NCI-H446 (cell line): ENCODE measurements at regions not wholly inside any gene's neighbourhood (a gene's known extent, or its start where the extent isn't known, plus 50 kb on each side); places are given as distances from the start of the nearest gene placed in this dataset.
"Not testable (repeated sequence)": the region's sequence is repeated elsewhere in the genome, so short reads cannot be mapped to it uniquely, and the experiment has no call there.

ENCODE experiments used
- DNase-seq, 2 experiments: peaks; one replicate each; lab custom pipeline; 2025; lab: John Stamatoyannopoulos, UW

DNA sequence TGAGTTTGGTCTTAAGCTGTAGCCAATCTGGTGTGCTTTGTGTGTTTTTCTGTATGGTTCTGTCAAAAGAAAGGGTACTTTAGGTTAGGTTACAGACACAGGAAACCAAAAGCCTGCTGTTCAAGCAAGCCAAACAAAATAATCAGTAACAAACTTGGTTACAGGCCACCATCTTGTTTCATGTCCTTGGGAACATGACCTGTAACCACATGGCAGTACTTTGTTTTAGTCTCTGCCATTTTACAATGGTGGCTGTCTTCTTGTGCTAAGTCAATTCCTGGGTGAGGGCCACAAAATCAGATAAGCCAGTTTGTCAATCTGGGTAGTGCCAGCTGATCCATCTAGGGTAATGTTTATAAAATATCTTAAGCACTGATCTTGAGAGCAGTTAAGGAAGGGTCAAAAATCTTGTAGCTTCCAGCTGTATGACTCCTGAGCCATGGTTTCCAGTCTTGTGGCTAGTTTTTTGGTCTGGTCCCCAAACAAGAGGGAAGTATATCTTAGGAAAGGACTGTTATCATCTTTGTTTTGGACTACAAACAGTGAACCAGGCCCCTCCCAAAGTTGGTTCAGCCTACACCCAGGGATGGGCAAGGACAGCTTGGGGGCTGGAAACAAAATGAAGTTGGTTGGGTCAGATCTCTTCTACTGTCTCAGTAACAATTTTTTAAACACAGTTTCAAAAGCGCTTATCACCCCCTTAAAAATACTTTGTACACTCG is 90.0 kb downstream of the IGLL5 start:
- DNase-seq, result no peak

DNA sequence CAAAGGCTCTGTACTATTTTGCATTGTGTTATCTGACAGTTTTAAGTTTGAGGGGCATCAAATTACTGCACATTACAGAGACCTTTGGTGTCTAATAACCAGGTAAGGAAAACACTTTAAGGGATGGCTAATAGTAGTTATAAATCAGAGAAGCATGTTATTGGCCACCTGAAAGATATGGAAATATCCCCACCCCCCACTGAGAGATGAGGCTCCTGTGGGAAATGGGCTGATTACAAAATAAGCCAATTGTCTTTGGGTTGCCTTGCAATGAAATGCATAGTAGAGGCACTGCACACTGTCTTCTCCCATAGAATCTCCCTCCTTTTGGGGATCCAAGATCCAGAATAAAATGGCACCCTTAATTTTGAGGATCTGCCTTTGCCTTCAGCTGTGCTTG is 91.0 kb downstream of the IGLL5 start:
- DNase-seq, result no peak

DNA sequence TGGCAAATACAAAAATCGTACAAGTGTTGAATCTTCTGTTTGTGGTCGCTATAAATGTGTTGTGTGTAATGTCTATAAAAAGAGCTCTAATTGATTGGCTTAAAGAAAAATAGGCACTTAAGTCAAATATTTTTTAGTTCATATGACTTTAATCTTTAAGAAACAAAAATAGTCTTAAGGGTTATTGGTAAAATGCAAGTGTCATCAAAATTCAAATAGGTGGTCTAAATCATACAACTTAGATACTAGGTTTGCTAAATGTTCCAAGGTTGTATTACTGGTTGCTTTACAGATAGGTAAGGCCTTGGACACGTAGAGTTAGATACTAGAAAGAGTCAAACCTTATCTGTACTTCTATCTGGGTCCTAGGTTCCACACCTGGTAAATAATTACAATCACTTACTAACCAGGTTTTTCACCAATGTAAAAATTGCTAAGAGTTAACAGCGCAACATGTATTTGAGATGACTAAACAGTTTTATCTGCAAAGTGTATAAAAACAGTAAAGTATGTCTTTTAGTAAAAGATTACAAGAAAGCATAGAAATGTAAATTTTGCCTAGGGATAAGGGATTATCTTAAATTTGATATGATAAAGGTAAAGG is 91.1 kb upstream of the GNAZ start:
- no peak for DNase-seq

DNA sequence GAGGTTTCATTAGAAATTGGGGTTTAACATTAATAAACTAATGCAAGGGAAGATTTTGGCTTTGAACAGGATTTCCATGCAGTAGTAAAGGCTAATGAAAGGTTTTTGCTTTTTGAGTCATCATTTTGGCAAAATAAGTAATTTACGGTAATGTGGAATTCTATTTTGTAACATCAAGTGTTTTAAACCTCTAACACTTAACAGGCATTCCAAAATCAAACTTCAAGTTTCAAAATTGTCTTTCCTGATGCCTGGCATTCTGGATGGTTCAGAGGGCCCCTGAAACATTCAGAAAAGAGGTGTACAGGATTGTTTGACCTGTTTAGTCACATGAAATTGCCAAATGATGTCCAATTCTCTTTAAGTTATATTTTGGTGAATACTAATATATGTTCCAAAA is 90.4 kb upstream of the GNAZ start:
- DNase-seq, result no peak

DNA sequence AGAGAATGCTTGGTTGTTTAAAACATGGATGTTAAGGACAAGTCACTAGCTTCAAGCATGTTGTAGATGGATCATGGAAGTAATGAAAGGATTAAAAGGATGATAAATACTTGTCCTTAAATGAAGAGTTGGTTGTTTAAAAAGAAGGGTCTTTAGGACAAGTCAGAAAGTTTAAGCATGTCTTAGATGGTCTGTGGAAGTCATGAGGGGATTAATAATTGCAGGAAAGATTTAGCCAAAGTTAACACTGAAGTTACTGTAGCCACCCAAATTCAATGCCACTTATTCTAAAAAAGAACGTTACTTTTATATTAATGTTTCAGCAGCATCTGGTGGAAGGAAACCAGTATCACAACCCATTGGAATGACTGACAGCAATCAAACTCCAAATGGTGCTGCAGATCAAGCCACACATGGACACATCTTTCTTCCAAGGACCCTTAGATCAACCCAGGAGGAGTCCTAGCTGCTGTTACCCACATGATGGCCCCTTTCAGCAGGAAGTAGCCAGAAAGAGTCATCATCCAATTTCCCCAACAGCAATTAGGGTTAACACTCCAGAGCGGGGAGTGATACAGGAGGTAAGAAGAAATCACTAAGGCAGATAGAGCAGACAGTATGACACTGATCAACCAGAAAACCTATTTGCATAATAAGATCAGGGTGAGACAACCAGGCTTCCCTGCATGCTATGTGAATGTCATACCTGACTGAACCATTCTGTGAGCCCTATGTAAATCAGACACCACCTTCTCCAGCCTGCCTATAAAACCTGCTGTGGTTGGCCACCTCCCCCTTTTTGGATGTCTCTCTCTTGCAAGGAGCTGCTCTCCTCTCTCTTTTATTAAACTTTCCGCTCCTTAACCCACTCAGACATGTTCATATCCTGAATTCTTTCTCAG is 88.4 kb upstream of the GNAZ start:
- no peak for DNase-seq

DNA sequence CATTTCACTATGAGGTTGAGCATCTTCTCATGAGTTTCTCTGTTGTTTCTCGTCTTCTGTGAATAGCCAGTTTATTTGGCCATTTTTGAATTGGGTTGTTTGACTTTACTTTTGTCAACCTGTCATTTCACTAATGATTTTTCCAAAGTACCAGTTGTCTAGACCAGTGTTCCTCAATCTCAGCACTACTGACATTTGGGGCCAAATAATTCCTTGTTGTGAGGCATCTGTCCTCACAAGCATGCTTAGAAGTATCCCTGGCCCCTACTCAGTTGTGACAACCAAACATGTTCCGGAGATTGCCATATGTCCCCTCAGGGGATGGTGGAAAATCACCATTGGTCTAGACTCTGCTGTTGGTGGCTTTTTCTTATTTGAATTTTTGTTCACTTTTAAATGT is 87.7 kb upstream of the GNAZ start:
- DNase-seq, result no peak

DNA sequence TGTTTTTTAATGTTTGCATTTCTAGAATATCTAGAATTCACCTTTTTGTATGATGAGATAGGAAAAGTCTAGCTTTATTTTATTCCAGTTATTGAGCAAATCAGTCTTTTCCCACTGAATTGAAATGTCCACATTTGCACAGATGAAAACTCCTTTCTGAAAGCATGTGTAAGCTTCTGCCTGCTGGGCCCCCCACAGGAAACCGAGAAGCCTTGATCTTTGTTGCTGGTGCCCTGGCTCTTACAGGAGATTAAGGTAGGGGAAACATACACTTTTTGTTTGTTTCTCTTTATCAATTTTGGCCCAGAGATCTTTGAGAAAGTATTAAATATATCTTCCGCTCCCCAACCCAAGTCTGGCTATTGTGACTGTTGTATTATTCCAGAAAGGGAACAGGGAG is 87.2 kb upstream of the GNAZ start:
- no peak for DNase-seq

DNA sequence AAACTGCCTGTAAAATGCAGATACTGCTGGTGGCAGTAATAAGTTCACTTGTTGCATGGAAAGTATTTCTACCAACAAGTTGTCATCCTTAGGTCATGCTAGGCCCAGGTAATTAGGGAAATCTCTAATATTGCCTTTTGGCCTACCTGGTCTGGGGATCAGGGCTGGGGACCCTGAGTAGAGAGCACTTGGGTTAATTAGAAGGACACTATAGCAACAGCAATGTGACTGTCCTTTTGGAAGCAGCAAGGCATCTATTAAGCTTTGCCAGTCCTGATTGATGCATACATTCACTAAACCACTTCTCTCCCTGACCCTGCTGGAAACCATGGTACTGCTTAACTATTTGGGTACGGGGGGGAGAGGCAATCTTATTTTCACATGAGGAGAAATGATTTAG is 86.5 kb upstream of the GNAZ start:
- no peak for DNase-seq

DNA sequence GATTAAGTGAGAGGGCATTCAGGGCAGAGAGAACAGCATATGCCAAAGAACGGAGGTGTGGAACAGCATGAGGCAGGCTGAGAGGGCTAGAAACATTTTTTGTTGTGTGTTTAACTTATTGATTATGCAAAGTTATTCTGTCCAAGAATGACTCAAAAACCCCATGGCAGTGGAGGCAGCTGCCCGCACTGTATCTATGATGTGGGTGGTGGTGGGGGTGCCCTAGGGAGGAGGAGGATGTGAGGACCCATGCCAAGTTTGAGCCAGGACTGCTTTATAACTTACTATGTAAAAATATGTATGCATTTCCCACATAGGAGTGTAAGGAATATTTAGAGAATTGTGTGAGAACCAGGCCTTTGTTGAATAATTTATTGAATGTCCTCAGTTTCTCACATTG is 85.4 kb upstream of the GNAZ start:
- DNase-seq, result no peak

DNA sequence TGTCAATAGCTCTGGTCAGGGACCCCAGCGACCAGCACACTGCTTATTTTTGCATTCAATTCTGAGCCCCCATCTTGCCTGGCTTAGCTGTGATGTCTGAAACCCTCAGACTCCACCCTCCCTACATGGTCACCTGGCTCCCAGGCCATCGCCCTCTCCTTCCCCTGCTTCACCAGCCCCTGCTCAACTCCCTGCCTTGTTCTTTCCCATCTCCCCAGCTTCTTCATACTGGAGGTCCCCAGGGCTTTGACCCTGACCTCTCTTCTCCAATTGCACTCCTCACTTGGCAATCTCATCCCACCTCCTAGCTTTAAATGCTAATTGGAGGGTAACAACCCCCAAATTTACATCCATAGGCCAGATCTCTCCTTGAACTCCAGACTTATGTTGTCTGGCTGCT is 84.3 kb upstream of the GNAZ start:
- no peak for DNase-seq

DNA sequence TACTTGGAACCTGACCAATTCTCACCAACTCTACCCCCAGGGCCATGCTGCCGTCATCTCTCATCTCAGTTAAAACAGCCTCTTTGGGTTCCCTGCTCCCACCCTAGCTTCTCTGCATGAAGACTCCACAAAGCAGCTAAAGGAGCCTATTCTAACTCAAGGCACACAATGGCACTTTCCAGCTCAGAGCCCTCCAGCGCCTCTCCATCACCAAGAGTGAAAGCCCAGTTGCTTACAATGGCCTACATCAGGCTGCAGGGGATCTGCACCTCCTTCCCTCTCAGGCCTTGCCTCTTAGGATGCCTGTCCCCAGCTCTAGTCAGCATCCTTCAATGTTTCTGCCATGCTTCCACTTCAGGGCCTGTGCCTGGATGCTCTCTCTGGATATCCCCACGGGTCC is 83.7 kb upstream of the GNAZ start:
- no peak for DNase-seq

DNA sequence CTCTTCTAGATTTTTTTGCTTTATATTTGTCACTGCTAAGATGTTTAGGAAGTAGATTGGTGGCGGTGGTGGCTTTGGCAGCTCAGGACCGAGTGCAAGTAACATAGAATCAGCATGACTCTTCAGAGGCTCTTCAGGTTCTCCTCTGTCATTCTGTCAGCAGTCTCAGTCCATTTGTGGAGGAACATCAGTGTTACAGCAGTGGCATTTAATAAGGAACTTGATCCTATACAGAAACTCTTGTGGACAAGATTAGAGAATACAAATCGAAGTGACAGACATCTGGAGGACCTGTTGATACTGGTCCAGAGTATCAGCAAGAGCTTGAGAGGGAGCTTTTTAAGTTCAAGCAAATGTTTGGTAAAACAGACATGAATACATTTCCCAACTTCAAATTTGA is 82.2 kb upstream of the GNAZ start:
- no peak for DNase-seq

DNA sequence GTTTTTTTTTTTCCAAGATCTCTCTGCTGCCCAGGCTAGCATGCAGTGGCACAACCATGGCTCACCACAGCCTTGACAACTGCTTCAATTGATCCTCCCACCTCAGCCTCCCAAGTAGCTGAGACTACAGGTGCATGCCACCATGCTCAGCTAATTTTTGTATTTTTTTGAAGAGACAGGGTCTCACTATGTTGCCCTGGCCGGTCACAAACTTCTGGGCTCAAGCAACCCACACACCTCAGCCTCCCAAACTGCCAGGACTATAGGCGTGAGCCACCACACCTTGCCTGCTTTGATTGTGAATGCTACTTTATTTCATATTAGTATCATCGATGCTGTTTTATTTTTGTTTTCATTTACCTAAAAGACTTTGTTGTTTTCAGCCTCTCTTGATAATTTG is 81.5 kb upstream of the GNAZ start:
- DNase-seq, result no peak

DNA sequence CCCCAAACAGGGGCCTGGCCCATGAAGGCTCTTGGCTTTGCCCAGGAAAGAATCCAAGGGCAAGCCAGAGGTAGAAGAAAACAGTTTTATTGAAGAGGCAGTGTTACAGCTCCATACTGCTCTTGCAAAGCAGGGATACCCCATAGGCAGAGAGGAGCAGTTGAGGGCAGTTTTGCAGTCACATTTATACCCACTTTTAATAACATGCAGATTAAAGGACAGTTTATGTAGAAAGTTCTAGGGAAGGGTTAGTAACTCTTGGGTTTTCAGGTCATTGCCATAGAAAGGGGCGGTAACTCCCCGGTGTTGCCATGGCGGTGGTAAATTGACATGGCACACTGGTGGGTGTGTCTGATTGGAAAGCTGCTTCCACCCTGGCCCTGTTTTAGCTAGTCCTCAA is 80.5 kb upstream of the GNAZ start:
- no peak for DNase-seq

DNA sequence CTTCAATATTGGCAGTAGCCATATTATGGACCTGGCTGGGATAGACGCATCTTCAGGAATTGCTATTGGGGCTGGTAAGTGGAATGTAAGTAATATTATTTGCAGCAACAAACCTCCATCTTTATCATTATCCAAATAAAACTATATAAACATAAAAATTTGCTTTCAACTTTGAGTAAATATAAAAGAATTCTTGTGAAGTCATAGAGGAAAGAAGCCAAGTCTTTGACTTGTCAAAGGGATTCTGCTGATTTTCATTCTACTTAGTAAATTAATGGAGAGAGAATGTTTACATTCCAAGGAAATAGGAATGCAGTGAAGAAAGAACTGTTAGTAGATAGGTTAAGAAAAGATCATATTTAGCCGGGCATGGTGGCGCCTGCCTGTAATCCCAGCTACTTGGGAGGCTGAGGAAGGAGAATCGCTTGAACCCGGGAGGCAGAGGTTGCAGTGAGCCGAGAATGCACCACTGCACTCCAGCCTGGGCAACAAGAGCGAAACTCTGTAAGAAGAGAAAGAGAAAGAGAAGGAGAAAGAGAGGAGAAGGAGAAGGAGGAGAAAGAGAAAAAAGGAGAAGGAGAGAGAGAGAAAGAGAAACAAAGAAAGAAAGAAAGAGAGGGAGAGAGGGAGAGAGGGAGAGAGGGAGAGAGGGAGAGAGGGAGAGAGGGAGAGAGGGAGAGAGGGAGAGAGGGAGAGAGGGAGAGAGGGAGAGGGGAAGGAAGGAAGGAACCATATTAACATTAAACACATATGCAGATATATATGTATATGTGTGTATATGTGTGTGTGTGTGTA is 79.4 kb upstream of the GNAZ start:
- not testable (repeated sequence) for DNase-seq

DNA sequence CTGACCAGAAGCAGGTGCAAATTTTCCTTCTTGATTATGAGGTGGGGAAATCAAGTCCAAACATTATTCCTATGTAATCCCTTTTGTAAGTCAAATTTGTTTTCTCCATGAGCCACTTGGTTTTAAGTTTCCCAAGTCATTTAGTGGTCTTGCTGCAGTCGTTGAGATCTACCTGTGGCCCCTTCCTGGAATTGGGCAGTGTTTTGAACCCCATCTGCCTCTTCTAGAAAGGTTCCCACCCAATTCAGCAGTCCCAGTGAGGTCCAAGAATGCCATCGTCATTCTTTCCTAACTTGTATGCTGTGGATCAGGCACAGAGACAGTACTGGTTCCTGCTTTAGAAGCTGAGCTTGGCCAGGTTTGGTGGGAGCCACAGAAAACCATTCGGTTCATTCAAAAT is 77.8 kb upstream of the GNAZ start:
- no peak for DNase-seq

DNA sequence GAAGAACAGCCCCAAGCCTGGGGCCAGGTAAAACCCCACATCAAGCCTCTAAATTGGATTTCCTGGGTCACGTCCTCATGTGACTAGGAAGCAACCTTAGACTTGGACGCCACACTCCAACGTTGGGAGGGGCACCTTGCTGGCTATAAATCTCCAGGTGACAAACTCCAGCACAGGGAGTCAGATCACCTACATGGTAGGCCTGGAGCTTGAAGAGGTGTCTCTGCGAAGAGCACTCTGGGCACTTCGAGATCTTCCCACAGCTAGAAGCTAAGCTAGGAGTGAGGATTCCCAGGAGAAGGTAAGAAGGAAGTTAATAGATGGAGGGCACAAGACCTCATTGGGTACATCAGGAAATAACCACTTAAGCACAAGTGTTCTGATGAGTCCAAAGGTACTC is 77.1 kb upstream of the GNAZ start:
- DNase-seq, result no peak

DNA sequence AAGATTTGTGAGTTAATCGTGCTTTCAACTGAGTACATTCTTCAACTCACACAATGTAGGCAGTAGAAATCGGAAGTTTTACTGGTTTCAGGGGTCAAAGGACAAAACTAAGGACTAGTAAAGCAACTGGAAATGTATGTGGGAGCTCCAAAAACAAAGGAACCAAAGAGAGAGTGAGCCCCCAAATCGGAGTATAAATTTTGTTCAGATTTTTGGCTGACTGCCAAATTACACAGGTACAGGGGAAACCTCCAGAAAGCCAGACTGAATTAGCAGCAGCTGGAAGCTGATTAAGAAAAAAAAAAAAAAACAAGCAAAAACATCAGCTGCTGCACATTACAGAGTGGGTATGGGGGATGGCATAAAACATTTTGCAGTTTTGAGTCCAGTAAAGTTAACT is 75.2 kb upstream of the GNAZ start:
- DNase-seq, result no peak

DNA sequence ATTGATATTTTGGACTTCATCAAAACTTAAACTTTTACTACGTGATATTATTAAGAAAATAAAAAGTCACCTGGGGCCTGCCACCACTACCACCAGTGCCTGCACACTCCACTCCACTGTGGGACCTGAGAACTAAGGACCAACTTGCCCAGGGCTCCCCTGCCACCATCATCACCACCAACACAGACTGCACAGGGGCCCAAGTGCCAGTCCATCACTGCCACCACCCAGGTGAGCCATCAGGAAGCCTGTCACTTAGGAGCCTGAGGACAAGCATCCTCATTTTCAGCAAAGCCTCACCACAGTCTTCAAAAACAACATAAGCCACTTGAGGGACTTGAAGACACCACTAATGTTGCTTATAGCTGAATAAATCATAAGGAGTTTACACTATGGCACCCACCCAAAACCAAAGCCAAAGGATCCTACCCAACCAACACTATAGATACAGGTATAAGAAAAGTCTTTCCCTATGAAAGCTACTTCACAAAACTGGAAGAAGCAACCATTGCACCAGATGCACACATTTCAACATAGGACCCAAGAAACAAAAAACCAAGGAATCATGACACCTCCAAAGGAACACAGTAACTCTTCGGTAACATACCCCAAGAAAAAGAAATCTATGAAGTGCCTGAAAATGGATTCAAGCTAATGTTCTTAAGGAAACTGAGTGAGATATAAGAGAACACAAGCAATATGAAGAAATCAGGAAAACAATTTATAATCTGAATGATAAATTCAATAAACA is 73.6 kb upstream of the GNAZ start:
- no peak for DNase-seq

DNA sequence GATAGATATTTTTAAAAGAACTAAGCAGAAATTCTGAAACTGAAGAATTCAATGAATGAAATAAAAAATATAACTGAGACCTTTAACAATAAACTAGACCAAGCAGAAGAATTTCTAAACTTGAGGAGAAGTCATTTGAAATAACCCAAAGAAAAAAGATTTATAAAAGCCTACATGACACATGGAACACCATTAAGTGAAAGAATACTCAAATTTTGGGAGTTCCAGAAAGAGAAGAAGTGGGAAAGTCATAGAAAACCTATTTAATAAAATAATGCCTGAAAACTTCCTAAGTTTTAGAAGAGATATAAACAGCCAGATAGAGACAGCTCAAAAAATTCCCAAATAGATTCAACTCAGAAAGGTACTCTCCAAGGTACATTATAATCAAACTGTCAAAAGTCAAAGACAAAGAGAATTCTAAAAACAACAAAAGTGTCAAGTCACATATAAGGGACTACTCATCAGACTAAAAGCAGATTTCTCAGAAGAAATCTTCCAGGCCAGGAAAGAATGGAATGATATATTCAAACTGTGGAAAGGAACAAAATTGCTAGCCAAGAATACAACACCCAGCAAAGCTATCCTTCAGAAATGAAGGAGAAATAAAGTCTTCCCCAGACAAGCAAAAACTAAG is 72.9 kb upstream of the GNAZ start:
- no peak for DNase-seq

DNA sequence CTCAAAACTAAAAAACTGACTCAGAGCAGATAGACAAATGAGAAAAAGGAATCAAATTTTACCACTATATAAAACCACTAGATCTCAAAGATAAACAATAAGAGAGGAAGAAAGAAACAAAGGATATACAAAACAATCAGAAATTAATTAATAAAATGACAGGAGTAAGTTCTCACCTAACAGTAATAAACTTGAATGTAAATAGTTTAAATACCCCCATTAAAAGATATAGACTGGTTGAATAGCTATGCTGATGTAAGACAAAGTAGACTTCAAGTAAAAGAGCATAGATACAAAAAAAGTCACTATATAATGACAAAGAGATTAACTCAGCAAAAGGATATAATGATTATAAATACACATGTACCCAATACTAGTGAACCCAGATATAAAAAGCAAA is 72.3 kb upstream of the GNAZ start:
- no peak for DNase-seq
